BLaER1 (cell line): ENCODE measurements at regions not wholly inside any gene's neighbourhood (a gene's known extent, or its start where the extent isn't known, plus 50 kb on each side); places are given as distances from the start of the nearest gene placed in this dataset.
"Not testable (repeated sequence)": the region's sequence is repeated elsewhere in the genome, so short reads cannot be mapped to it uniquely, and the experiment has no call there.

Experiments used
- H3K27ac ChIP-seq: shearing (Covaris generic); formaldehyde crosslinking; 2 replicates; pipeline ENCODE4 v1.8.1; 2022
- H3K27me3 ChIP-seq: shearing (Covaris generic); formaldehyde crosslinking; 2 replicates; pipeline ENCODE4 v1.8.1; 2022
- H3K36me3 ChIP-seq: shearing (Covaris generic); formaldehyde crosslinking; 2 replicates; pipeline ENCODE4 v1.8.1; 2022
- H3K4me1 ChIP-seq: shearing (Covaris generic); formaldehyde crosslinking; 2 replicates; pipeline ENCODE4 v1.8.1; 2022
- H3K4me2 ChIP-seq: shearing (Covaris generic); formaldehyde crosslinking; 2 replicates; pipeline ENCODE4 v1.8.1; 2022
- H3K4me3 ChIP-seq: shearing (Covaris generic); formaldehyde crosslinking; 2 replicates; pipeline ENCODE4 v1.8.1; 2022
- H3K9ac ChIP-seq: shearing (Covaris generic); formaldehyde crosslinking; 2 replicates; pipeline ENCODE4 v1.8.1; 2022
- H3K9me3 ChIP-seq: shearing (Covaris generic); formaldehyde crosslinking; 2 replicates; pipeline ENCODE4 v1.8.1; 2022
- H4K20me1 ChIP-seq: shearing (Covaris generic); formaldehyde crosslinking; 2 replicates; pipeline ENCODE4 v1.8.1; 2022
- Cebpa-rat ChIP-seq: shearing (Covaris generic); IDR thresholded peaks from 2 replicates; pipeline ENCODE4 v1.8.1; 2022

GRCh38 chr19:30978639-30979038 is 370.6 kb downstream of the TSHZ3 start:
- H3K36me3 ChIP-seq: no peaks in the 10 kb centered on the region
- H3K27ac ChIP-seq: no peak overlapping the region
- peaks cover 15% of the 10 kb centered on the region for H3K9me3 ChIP-seq
- TF ChIP-seq Cebpa-rat: no peak
- no peak overlapping the region for H3K4me3 ChIP-seq
- H3K4me2 ChIP-seq: no peak overlapping the region
- H4K20me1 ChIP-seq: no peaks in the 10 kb centered on the region
- no peak overlapping the region for H3K9ac ChIP-seq
- H3K27me3 ChIP-seq: no peaks in the 10 kb centered on the region
- no peaks in the 10 kb centered on the region for H3K4me1 ChIP-seq

DNA sequence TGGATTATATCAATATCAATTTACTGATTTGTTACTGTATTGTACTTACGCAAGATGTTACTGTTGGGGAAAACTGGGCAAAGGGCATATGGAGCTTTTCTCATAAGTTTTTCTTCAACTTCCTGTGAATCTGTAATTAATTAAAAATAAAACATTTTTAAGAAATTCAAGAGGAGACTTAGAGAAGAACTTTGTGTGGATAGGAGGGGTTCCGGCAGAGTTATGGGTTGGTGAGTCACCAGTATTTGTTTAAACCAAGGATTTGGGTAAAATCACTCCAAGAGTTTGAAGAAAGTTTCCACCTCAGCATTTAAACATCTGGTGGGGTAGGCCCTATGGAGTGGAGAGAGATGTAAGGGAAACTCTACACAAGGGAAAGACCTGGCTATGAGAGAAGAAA is 379.6 kb downstream of the TSHZ3 start:
- H3K27ac ChIP-seq: no peak overlapping the region
- H3K4me2 ChIP-seq: no peak overlapping the region
- no peaks in the 10 kb centered on the region for H3K4me1 ChIP-seq
- H3K9me3 ChIP-seq: no peaks in the 10 kb centered on the region
- H4K20me1 ChIP-seq: no peaks in the 10 kb centered on the region
- no peaks in the 10 kb centered on the region for H3K27me3 ChIP-seq
- H3K9ac ChIP-seq: no peak overlapping the region
- H3K4me3 ChIP-seq: no peak overlapping the region
- TF ChIP-seq Cebpa-rat: no peak
- H3K36me3 ChIP-seq: no peaks in the 10 kb centered on the region

DNA sequence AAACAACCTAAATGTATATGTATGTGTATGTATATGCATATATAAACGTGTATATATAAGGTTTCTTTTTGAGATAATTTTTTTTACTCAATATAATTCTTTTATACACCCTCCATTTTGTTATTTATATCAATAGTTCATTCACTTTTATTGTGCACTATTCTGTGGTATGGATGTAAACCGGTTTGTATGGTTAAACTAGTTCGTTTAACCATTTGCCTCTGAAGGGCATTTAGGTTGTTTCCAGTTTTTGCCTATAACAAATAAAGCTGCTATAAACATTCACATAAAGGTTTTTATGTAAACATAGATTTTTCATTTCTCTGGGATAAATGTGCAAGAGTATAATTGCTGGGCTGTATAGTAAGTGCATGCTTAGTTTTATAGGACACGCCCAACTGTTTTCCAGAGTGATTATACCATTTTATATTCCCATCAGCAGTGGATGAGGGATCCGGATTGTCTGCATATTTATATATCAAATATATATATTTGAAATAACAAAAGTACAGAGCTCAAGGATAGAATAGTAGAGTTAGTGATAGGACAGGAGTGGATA is 380.3 kb downstream of the TSHZ3 start:
- H3K9ac ChIP-seq: no peak overlapping the region
- H3K9me3 ChIP-seq: 0 out of 2 replicates have a peak, but pooled peaks cover 2% of the 10 kb centered on the region
- no peaks in the 10 kb centered on the region for H3K36me3 ChIP-seq
- no peaks in the 10 kb centered on the region for H3K4me1 ChIP-seq
- no peaks in the 10 kb centered on the region for H4K20me1 ChIP-seq
- H3K27me3 ChIP-seq: no peaks in the 10 kb centered on the region
- no peak overlapping the region for H3K4me3 ChIP-seq
- no peak overlapping the region for H3K27ac ChIP-seq
- no peak overlapping the region for H3K4me2 ChIP-seq
- TF ChIP-seq Cebpa-rat: no peak

DNA sequence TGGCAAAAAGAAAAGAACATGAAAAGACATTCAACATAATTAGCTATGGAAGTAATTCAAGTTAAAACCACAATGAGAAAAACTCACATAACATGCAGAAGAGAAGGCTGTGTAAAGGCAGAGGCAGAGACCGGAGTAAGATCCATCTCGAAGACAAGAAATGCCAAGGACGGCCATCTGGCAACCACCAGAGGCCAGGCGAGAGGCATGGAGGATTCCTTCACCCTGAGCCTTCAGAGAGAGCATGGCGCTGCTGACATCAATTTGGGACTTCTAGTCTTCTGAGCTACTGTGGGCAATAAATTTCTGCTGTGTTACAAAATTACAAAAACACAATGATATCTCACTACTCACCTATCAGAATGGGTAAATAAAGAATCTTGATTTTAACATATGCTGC is 381.0 kb downstream of the TSHZ3 start:
- TF ChIP-seq Cebpa-rat: no peak
- H3K4me1 ChIP-seq: no peaks in the 10 kb centered on the region
- H3K4me2 ChIP-seq: no peak overlapping the region
- no peaks in the 10 kb centered on the region for H3K36me3 ChIP-seq
- peaks cover 7% of the 10 kb centered on the region for H3K9me3 ChIP-seq
- no peak overlapping the region for H3K27ac ChIP-seq
- no peak overlapping the region for H3K9ac ChIP-seq
- no peaks in the 10 kb centered on the region for H3K27me3 ChIP-seq
- H4K20me1 ChIP-seq: no peaks in the 10 kb centered on the region
- no peak overlapping the region for H3K4me3 ChIP-seq

DNA sequence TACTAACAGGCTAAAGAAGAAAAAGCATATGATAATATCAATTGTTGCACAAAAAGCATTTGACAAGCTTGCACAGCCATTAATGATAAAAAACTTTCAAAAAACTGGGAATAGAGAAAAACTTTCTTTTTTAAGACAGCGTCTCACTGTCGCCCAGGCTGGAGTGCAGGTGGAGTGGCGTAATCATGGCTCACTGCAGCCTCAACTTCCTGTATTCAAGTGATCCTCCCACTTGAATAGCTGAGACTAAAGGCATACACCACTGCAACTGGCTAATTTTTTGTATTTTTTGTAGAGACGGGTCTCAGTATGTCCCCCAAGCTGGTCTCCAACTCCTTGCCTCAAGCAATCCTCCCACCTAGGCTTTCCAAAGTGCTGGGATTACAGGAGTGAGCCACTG is 382.8 kb downstream of the TSHZ3 start:
- Histone ChIP-seq H3K9ac (no peak overlapping the region), H3K27ac (no peak overlapping the region), H3K27me3 (no peaks in the 10 kb centered on the region), H4K20me1 (no peaks in the 10 kb centered on the region), H3K4me2 (no peak overlapping the region), H3K36me3 (no peaks in the 10 kb centered on the region), H3K4me3 (no peak overlapping the region), H3K9me3 (peaks cover 10% of the 10 kb centered on the region), H3K4me1 (no peaks in the 10 kb centered on the region)
- no peak for TF ChIP-seq Cebpa-rat

GRCh38 chr19:30959011-30959410 is 390.2 kb downstream of the TSHZ3 start:
- Histone ChIP-seq H3K36me3 (no peaks in the 10 kb centered on the region), H3K9me3 (peaks cover 10% of the 10 kb centered on the region), H3K9ac (no peak overlapping the region), H3K4me2 (no peak overlapping the region), H3K27ac (no peak overlapping the region), H3K4me3 (no peak overlapping the region), H3K27me3 (no peaks in the 10 kb centered on the region), H4K20me1 (no peaks in the 10 kb centered on the region), H3K4me1 (no peaks in the 10 kb centered on the region)
- TF ChIP-seq Cebpa-rat: no peak

- no peak overlapping the region for H3K27ac ChIP-seq
These were observed 393.8 kb downstream of the TSHZ3 start for GRCh38 chr19:30955112-30956104.

DNA sequence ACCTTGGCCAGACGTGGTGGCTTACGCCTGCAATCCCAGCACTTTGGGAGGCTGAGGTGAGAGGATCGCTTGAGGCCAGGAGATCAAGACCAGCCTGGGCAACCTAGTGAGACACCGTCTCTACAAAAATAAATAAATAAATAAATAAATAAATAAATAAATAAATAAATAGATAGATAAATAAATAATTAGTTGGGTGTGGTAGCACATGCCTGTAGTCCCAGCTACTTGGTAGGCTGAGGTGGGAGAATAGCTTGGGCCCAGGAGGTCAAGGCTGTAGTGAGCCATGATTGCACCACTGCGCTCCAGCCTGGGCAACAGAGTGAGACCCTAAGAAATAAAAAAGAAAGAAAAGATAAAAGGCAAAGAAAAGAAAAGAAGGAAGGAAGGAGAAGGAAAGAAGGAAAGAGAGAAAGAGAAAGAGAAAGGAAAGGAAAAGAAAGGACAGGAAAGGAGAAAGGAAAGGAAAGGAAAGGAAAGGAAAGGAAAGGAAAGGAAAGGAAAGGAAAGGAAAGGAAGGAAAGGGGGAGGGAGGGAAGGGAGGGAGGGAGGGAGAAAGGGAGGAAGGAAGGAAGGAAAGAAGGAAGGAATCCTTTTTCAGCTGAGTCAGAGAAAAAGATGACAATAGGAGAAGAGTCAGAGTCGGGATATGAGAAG is 404.8 kb downstream of the TSHZ3 start:
- not testable (repeated sequence) for H3K27me3 ChIP-seq, H3K9me3 ChIP-seq, H3K4me1 ChIP-seq, H3K4me3 ChIP-seq, H4K20me1 ChIP-seq, H3K27ac ChIP-seq, H3K36me3 ChIP-seq, H3K9ac ChIP-seq, H3K4me2 ChIP-seq

More at GRCh38 chr19:30955112-30956104, 393.8 kb downstream of the TSHZ3 start:
- Histone ChIP-seq H3K4me3 (no peak overlapping the region), H3K27me3 (no peaks in the 10 kb centered on the region), H3K4me1 (no peaks in the 10 kb centered on the region), H4K20me1 (no peaks in the 10 kb centered on the region), H3K36me3 (no peaks in the 10 kb centered on the region), H3K9me3 (no peaks in the 10 kb centered on the region), H3K4me2 (no peak overlapping the region), H3K9ac (no peak overlapping the region)
- no peak for TF ChIP-seq Cebpa-rat

DNA sequence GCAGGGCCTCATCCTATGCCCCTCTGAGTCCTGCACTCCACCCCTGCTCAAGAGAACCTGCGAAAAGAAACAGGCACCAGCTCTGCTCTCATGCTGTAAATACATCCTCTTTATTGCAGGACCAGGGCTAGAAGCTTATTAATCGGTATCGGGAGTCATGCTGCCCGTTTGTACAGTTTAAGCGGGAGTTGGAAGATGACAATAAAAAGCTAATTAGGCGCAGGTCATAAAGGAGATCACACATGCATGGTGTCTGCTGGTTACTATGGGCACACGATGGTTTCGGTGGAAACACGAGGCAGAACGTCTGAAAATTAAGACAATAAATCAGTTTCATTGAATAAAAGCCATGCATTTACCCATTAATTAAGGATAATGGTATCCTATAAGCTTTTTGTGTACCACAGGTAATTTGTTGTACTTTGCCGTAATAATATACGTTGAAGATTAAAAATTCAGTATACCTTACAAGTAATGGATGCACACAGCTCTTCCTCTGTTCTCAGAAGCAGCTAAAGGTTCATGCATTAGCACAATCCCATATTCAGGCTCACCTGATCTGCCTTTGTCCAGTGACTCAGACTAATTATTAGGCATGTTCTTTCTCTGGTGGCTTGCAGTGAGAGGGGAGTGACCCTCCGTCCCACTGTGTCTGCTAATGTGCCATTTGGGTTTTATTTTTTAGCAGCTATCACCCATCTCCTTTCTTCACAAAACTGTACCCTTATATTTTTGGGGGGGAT is 406.0 kb downstream of the TSHZ3 start:
- no peak overlapping the region for H3K27ac ChIP-seq
- H3K4me2 ChIP-seq: no peak overlapping the region
- no peak for TF ChIP-seq Cebpa-rat
- no peaks in the 10 kb centered on the region for H3K36me3 ChIP-seq
- no peaks in the 10 kb centered on the region for H4K20me1 ChIP-seq
- H3K9ac ChIP-seq: no peak overlapping the region
- no peaks in the 10 kb centered on the region for H3K4me1 ChIP-seq
- no peaks in the 10 kb centered on the region for H3K9me3 ChIP-seq
- H3K27me3 ChIP-seq: no peaks in the 10 kb centered on the region
- H3K4me3 ChIP-seq: no peak overlapping the region

DNA sequence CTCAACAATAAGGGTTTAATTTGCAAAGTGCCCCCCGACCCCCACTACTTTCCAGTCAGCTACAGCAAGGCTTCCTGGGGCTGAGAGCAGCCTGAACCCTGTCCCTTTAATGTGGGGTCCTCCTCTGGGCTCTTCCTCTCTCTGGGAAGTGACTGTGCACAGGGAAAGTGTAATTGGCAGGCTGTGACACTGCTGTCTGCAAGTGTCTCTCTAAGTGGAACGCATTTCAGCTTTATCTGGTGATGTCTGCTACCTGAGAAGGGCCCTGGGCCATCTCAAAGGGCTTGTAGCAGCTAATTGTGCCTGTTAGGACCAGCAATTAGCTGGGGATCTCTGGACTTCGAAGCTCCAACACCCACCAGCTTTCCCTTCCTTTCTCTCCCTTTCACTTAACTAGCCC is 406.6 kb downstream of the TSHZ3 start:
- Histone ChIP-seq H3K9me3 (no peaks in the 10 kb centered on the region), H3K27ac (no peak overlapping the region), H3K4me3 (no peak overlapping the region), H3K27me3 (no peaks in the 10 kb centered on the region), H4K20me1 (no peaks in the 10 kb centered on the region), H3K4me2 (no peak overlapping the region), H3K4me1 (no peaks in the 10 kb centered on the region), H3K36me3 (no peaks in the 10 kb centered on the region), H3K9ac (no peak overlapping the region)
- TF ChIP-seq Cebpa-rat: no peak
